Sigmoid colon (tissue), 4 donors: ENCODE measurements at regions not wholly inside any gene's neighbourhood (a gene's known extent, or its start where the extent isn't known, plus 50 kb on each side); places are given as distances from the start of the nearest gene placed in this dataset.

Experiments used
- EP300 ChIP-seq, 4 donors: sonication (generic); formaldehyde crosslinking; IDR thresholded peaks; one replicate each; pipeline ENCODE4 v1.6.1; 2017; ENCODE audit warnings: antibody characterized with exemption in 4 of 4
- POLR2A ChIP-seq, 2 donors: fragments of 450-650 bp; IDR thresholded peaks; one replicate each; pipeline ENCODE4 v1.6.1; 2016; ENCODE audit warnings: antibody characterized with exemption in 2 of 2, mild to moderate bottlenecking in 2 of 2, moderate library complexity in 2 of 2
- POLR2AphosphoS5 ChIP-seq, 4 donors: sonication (generic); formaldehyde crosslinking; IDR thresholded peaks; one replicate each; pipeline ENCODE4 v1.6.1; 2017; ENCODE audit warnings: antibody characterized with exemption in 4 of 4

- TF ChIP-seq POLR2AphosphoS5 (IDR thresholded peaks at IDR 0.05) = no peak
- no peak for TF ChIP-seq EP300 (IDR thresholded peaks at IDR 0.05)
- TF ChIP-seq POLR2A (IDR thresholded peaks at IDR 0.05) = no peak
These were observed 270.9 kb upstream of the IL12B start for GRCh38 chr5:159601216-159601615.
